22Rv1 (cell line): ENCODE measurements at regions not wholly inside any gene's neighbourhood (a gene's known extent, or its start where the extent isn't known, plus 50 kb on each side); places are given as distances from the start of the nearest gene placed in this dataset.
"Not testable (repeated sequence)": the region's sequence is repeated elsewhere in the genome, so short reads cannot be mapped to it uniquely, and the experiment has no call there.

Experiments
- CTCF ChIP-seq: fragments of 450-650 bp; IDR thresholded peaks from 2 replicates; pipeline ENCODE4 v1.5.1; 2017; ENCODE audit warnings: mild to moderate bottlenecking
- ZFX ChIP-seq: fragments of 450-650 bp; IDR thresholded peaks from 2 replicates; pipeline ENCODE4 v1.6.1; 2017; ENCODE audit warnings: antibody characterized with exemption, borderline replicate concordance

DNA sequence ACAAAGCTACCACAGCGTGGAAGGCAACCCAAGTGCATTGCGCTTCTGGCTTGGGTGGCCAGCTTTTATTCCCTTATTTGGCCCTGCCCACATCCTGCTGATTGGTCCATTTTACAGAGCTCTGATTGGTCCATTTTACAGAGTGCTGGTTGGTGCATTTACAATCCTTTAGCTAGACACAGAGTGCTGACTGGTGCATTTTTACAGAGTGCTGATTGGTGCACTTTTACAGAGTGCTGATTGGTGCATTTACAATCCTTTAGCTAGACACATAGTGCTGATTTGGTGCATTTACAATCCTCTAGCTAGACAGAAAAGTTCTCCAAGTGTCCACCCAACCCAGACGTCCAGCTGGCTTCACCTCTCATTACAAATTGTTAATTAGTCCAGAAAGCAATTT, 1936.6 kb upstream of the AGA start:
- TF ChIP-seq CTCF, ZFX: not testable (repeated sequence)
